NOMO-1 treated with DMSO at 0.1 percent for 48 hours (cell line): ENCODE measurements at regions not wholly inside any gene's neighbourhood (a gene's known extent, or its start where the extent isn't known, plus 50 kb on each side); places are given as distances from the start of the nearest gene placed in this dataset.
"Not testable (repeated sequence)": the region's sequence is repeated elsewhere in the genome, so short reads cannot be mapped to it uniquely, and the experiment has no call there.

Experiments used
- DNase-seq: peaks from one replicate; lab custom pipeline; 2025; ENCODE audit not compliant: unreplicated experiment; lab: John Stamatoyannopoulos, UW

DNA sequence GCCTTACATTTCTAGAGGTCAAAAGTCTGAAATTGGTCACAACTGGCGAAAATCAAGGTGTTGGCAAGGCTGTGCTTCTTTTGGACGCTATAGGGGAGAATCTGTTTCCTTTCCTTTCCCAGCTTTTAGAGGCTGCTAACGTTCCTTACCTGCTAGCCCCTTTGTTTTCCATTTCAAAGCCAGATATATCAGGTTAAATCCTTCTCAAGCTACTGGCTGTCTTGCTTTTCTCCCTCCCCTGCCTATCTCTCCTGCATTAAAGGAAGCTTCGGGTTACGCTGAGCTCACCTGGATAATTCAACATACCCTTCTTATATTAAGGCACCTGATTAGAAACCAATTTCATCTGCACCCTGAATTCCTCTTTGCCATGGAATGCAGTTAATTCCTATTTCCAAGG lies 1569.7 kb upstream of the SLC10A2 start:
- no peak for DNase-seq

DNA sequence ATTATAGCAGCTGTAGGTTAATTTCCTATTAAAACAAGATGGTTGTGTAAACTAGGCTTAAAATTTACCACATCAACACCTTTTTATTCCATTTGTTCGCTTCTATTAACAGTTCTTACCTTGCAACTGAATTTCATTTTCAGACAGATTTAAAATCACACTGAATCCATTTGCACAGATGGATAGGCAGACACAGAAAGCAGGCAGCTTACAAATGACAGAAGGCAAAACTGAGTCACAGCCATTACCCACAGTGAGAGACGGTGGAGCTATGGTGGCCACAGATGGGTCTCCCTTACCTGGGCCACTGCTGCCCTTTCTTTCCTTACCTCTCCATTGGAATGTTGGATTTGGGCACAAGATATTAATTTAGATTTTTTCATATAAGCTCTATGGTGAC lies 1567.8 kb upstream of the SLC10A2 start:
- no peak for DNase-seq

DNA sequence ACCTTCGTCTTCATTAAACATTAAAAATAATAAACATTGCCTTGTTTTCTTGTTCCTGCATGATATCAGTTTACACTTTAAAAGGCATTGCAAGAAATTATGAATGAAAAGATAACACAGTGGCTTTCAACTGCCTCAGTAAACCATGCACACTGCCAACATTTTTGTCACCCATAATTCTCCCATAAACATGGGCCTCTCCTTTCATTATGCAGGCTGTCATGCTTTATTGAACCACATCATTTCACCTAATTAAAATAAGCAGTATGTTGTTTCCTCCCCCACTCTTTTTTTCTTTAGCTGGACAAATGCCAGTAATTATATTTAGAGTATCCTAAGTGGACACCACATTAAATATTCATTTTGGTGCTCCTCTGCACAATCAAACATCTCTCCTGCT lies 1566.5 kb upstream of the SLC10A2 start:
- no peak for DNase-seq

DNA sequence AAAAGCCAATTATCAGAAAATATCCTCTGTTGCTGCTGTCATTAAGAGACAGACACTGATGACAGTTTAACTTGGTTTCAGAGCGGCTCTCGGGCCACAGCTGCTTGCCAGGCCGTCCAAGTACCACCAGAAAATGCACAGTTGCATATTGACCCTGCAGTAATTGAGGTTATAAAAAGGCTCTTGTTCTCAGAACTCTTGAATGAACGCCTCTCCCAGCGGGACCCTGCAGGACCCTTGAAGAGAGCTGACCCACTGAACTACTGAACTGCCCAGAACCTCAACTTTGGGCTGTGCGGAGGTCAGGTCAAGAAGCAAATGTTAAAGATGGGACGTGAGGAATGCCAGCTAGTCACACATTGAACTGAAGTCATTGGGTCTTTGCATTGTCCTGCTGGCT lies 1559.0 kb upstream of the SLC10A2 start:
- DNase-seq = no peak

DNA sequence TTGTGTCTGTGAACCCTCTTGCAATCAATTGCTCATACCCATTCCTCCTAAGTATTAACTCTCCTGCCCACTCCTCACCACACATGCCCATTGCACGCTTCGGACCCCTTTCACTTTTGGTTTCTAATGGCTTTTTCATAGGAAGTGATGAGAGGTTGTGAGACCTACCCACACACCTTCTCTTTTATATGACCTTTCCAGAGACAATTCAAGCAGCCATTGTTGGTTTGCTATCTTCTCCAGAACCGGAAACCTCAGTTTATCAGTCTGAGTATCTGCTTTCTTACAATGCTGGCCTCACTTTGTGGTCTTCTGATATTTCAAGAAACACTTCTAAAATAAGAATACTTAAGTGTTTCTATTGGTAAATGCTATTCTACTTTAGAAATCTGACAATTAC lies 1550.8 kb upstream of the SLC10A2 start:
- DNase-seq = no peak

DNA sequence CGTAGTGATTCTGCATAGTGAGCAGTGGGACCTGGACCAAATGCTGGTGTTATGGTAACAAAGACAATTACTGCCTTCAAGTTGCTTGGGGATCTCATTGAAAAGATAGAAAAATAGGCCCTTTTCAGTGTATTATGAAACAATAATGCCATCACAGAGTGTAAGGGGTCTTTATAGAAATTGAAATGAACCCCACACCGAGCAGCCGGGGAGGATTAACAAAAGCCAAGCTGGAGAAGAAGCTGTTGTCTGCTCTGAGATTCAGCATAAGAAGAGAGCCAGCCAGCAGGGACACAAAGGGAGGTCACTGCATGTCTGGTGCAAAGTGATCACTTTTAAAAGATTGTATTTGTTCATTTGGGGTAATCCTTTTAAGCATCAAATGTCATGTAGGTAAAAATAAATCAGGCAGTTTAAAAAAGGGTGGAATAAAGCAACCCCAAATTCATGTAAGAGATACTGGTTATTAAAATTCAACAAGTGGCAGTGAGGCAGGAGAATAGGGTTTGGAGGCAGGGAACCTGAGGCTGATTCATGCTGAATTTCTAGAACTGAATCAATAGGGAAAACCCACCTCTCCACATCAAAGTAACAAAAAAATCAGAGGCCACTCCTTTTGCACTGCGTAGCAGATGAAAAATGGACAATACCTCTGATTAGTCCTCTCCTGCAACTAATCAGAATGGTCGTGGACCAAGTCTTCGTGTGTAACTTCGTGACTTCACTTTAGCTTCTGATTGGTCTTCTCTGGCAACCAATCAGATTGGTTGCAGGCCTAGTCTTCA lies 1548.3 kb upstream of the SLC10A2 start:
- no peak for DNase-seq

DNA sequence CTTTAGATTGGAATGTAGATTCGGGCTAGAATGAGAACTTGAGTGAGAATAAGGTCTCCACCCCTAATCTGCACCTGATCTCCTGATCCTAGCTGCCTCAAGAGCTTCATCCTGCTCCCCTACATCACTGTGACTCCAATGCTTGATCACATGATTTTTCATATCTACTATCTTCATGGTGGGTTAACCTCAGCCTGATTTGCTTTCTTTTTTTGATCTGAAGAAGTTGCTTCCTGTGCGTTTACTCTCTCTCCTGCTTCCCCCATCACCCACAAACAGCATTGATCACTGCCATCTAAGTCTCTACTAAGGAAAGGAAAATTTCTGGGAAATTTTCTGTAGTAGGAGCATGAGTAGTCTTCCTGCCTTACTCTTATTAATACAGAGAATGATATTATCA lies 1542.1 kb upstream of the SLC10A2 start:
- DNase-seq = no peak

DNA sequence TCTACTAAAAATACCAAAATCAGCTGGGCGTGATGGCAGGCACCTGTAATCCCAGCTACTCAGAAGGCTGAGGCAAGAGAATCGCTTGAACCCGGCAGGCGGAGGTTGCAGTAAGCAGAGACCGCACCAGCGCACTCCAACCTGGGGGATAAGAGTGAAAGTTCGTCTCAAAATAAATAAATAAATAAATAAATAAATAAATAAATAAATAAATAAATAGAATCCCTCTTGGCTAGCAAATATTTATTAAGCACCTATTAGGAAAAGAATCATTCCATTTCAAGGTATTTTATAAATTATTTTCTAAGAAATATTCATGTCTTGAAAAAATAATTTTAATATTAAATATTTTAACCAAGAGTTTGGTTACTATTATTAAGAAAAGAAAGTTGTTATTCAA lies 1539.2 kb upstream of the SLC10A2 start:
- not testable (repeated sequence) for DNase-seq

DNA sequence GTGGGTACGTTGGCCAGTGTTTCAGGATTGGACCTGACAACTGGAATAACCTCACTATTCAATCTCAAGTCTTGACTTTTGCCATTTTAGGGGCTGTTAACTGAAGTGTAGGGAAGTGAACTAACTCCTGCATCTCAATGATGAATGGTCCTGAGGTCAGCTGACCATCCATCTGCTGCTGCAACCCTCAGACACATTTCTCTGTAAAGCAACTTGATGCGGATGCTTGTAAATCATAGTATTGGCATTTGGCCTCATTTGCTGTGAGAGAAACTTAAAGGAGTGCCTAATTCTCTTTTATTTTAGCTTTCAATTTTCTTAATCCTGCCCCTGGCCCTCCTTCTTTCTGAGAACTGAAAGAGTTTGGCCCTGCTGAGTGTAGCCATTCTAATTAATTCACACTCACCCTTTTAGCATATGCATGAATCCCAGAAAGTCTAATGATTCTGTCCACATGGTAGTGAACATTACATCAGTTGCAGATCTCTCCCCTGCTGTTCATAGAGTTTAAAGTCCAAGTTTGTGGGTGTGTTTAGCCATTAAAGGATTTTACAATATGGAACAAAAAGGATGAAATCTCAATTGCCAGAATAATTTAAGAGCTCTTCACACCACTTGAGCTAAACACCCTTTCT lies 1531.4 kb upstream of the SLC10A2 start:
- no peak for DNase-seq

DNA sequence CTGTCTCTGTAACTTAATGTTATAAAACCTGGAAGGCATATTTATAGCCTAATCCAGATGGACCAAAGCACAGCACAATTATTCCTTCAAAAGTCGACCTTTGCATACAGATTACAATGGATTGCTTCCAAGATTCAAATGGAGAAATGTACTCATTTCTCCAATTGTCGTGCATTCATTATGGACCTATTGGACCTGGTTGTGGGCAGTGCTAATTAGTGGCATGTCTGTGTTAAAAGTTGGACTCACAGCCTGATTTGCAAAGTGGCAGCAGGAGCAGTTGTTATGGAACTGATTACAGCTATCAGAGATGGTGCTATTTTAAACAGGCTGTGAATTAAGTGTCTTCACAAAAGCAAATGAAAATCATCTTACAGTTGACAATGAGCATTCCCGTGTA lies 1529.3 kb upstream of the SLC10A2 start:
- DNase-seq = no peak

DNA sequence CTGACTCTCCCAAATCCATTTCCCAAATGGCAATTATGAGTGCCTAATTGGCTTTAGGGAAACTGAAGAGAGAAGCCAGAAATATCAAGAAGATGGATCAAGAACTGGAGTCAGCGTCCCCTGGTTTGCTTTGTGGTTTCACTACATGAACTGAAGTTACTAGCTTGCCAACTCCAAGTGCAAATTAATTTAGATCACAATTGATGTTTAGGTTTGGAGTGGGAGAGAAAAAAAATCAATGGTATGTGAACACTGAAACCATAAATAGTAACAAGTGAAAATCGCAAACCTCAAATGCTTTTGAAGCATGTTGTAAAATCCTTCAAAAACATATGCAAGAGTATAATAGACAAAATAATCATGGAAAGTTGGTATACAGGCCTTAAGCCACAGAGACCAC lies 1528.6 kb upstream of the SLC10A2 start:
- no peak for DNase-seq

DNA sequence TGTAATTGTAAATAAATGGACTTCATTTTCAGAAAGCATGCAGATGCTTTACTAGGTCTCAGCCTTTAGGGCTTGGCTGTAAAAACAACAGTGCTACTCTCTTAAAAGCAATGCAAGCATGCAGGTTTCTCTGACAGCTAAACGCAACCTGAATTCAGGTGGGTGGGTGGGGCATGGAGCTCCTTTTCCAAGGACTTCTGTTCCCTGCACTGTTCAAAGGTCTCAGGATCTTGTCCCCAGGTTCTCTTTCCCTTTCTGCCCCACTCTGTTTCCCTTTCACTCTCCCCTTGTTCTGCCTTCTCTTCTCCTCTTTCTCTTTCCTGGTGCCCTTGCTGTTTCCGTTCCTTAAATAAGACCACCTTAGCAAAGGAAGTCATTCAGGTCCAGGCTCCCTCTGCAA lies 1527.5 kb upstream of the SLC10A2 start:
- no peak for DNase-seq

DNA sequence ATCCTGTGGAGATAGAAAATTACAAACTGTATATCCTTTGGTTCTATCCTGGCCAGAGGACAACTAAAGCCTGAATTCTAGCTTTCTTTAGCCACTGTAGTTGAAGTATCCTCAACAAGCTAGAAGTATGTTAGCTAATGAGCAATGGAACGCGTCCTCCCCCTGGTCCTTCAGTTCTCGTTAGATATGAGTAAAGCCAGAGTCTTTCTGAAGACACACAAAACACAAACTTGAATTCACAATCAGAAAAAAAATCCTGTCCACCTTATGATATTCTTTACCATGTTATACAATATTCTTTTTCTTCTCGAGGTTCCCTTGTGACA lies 1527.0 kb upstream of the SLC10A2 start:
- no peak for DNase-seq

DNA sequence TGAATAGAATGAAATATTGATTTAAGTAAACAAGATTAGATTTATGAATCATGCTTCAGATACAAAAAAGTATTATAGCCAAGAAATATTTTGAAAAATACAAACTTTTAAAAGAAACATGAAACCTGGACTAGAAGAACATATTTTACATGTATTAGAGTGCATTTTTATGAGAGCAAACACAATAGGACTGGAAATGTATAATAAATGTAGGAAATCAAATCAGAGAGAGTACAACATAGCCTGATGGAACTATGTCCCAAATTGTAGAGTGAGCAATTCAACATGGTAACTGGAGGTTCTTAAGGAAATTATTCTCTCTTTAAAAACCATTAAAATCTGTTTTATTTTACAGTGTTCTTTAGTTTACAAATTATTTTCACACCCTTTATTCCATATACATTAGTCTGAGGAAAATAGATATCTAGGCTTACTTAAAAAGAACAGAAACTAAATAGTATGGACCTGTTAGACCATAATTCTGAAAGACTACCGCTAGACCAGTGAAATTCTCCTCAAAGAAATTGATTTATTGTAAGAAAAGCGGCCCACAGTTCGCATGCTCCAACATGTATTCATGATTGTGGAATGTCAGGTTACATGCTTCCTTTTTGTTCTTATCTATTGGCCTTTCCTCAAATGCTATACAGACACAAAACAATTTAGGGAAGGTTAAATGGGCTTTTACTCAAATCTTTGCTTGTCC lies 1526.5 kb upstream of the SLC10A2 start:
- DNase-seq = no peak

DNA sequence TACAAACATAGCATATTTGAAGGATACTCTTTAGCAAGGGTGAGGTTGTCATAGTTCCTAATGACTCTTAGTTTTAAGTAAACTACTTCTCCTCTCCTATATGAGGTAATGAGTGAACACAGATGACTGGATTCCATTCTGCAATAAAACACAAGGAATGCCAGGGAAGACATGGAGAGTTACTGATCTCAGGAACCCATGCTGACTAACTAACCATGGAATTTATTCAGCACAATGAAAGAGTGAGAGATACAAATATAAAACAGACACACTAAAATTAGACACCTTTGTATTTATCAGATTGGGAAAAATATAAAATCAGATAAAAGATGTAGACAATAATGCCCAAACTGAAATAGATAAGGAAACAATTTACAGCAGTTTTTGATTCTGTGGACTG lies 1525.9 kb upstream of the SLC10A2 start:
- no peak for DNase-seq

DNA sequence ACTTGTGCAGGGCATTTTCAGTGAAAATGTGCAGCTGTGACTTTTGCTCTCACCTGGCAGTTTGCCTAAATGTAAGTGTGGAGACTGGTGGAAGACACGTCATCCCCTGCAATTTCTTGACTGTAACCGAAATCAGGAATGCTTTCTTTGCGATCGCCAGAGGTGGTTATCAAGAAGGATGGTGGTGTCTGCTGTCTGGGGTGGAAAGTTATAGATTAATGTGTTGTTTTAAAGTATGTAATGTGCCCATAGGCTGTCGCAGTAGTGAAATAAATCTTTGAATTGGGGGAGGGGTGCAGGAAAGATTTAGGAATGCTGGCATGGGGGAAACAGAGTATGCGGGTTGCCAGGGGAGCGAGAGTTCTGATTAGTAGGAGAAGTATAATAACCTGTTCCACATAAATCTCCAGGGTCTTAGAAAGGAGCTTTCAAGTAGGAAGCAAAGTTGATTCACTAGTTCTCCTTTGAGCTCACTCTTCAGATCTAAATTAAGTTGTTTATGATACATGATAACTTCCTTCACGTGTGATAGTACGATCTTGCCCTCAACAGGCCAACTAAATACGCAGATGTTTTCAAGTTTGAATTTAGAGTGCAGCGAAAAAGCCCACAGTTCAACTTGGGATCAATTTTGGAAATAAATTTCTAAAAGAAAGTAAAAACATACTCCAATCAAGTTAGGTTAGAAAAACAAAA lies 1520.0 kb upstream of the SLC10A2 start:
- DNase-seq = no peak

DNA sequence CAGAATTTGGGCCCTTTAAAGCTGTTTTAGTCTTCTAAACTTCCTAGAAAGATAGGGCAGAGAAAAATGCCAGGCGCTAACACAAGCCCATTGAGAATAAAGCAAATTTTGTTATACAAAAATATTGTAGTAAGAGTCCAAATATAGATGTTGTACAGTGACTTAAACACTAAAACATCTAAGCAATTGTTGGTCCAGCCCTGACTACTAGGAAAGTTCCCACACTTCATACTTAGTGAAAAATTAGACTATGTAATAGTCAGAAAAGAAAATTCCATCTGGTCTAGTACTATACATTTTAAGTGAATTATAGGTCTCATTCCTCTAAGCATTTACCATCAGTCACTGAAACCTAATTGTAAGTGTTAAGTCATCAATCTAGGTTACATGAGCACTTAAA lies 1518.3 kb upstream of the SLC10A2 start:
- no peak for DNase-seq

DNA sequence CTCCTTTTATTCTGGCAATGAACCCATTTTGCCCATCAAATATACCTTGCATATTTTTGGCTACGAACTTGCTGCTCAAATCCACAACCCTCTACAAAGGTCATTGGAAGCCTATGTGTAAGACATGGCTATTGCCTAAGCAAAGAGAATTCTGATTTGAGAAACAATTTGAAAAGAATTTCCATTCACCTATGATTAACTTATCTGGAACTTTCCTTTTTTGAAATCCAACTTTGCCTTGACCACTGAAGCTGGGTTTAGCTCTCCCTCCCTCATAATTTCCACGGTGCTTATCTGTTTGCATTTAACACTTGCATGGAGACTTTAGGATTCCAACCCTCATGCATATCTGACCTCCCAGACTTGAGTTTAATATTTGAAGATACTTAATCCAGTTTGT lies 1514.7 kb upstream of the SLC10A2 start:
- no peak for DNase-seq

DNA sequence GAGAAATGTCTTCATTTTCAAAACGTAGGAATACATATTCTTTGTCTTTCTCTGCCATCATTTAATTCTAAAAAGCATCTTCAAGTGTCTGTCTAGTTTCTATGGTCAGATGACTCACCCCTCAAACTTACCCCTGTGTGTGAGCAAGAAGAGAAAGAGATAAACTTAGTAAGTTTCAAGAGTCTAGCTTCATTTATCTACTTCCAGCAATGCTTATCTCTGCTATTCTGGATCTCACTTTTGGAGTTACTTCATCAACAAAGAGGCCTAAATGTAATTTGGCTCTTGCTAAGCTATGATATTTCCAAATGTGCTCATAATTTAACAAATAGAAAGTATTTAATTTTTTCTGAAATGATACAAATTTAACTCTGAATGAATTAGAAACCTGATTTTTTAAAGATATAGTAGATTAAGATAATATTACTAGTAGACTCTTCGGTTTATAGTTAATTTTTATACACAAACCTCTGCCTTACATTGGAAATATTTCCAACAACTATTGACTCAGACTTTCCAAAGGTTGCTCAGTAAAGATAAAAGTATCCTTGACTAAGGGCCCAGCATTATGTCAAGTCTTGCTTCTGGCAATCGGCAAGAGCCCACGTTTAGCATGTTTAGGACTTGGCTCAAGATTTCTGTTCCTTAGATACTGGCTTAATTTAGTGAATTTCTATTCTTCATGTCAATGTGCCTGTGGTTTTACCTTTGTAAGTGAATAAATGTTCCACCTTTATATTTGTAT lies 1511.0 kb upstream of the SLC10A2 start:
- no peak for DNase-seq

DNA sequence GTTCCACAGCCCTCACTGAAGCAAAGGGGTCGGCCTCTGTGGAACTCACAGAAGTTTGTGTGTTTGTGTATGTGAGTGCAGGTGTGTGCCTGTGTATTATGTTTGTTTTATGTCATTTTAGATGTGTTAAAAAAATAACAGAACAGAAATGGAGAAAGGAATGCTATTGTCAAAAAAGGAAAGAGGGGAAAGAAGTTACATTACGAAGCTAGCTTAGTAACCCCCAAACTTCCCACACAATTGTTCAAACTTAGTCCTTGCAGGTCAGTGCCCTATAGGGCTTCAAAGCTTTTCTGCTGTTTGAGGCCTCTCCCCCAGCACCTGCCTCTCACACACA lies 1505.6 kb upstream of the SLC10A2 start:
- DNase-seq = no peak

DNA sequence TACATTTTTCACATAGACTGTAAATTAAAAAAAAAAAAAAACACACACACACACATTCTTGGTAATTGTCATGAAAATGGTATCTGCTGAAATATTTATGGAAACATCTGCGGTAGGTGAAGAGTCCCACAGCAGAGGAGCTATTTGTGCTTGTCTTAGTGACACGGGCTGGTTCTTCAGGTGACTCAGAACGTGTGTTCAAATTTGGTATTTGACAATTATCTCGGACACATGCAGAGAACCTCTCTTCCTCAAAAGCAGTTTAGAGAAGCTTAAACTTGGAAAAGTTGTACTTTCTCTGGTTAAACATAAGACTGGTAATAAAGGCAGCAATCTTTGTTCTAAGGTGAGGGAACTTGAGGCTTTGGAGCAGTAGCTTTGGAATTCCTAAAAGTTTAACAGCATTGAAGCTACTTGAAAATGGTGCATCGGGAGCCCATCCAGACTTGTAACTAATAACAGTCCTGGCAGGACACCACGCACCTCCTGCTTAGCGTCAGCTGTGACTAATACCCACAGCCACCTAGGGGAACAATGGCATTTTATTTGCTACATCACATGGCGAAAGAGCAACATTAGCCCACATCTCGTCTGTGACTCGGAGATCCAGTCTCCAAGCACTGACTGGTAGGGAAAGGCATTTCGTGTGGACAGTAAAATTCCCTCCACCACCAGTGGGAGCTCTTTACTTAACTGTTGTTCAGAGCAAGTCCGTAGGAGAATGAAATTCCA lies 1505.1 kb upstream of the SLC10A2 start:
- no peak for DNase-seq
